HCT116 (cell line): ENCODE measurements at regions not wholly inside any gene's neighbourhood (a gene's known extent, or its start where the extent isn't known, plus 50 kb on each side); places are given as distances from the start of the nearest gene placed in this dataset.
A peak's percentile ranks its signal among the peaks of the same experiment; 100 is the strongest.

Experiments
- ATAC-seq: fragments of 200-7000 bp; cut with Tn5 transposase; 2 replicates; pipeline ENCODE4 v1.9.1; 2020; ENCODE audit warnings: mild to moderate bottlenecking, moderate library complexity
- BruUV-seq: library from RNA; stranded (reverse); fragments of 400-500 nt; replicated peaks from 2 replicates; lab custom pipeline; 2021; lab: Mats Ljungman, UMichigan
- CTCF ChIA-PET: fragments of 300-600 bp; sonication (Branson Sonifier 250); formaldehyde crosslinking; loops from one replicate; lab custom pipeline; 2021; ENCODE audit warnings: antibody characterized with exemption; lab: Charles Lee
- POLR2A ChIA-PET: fragments of 300-600, 350-600 bp; sonication (Branson Sonifier 250); formaldehyde crosslinking; loops from one replicate; lab custom pipeline; 2021; ENCODE audit warnings: antibody characterized with exemption; lab: Charles Lee
- RAD21 ChIA-PET, 2 experiments: fragments of 300-600 bp; sonication (Branson Sonifier 250); formaldehyde crosslinking; loops; one replicate each; lab custom pipeline; 2023; ENCODE audit warnings: low total read pairs in 2 of 2; ENCODE audit not compliant: uncharacterized antibody in 2 of 2, unreplicated experiment in 2 of 2, low non-redundant PET in 1 of 2; lab: Charles Lee
- DNase-seq: peaks from one replicate; pipeline ENCODE4 v3.0.0-alpha.2; 2010; ENCODE audit warnings: low read depth, low spot score
- H2AFZ ChIP-seq: fragments of 200-600 bp; shearing (Covaris generic), sonication (generic); 2 replicates; pipeline ENCODE4 v1.6.1; 2017; ENCODE audit warnings: low read depth, mixed run types, mixed read lengths, antibody characterized with exemption, low read length; ENCODE audit not compliant: poor library complexity, severe bottlenecking
- H3K27ac ChIP-seq: 2 replicates; pipeline ENCODE4 v1.5.1; 2012; ENCODE audit warnings: low read depth, low read length
- H3K27me3 ChIP-seq: fragments of 200-600 bp; sonication (generic); 2 replicates; pipeline ENCODE4 v1.6.1; 2016; ENCODE audit warnings: mixed run types, low read length, mixed read lengths; ENCODE audit not compliant: insufficient read depth
- H3K36me3 ChIP-seq, 2 experiments: fragments of 200-500 bp in 1 of 2; fragments of 200-600 bp in 1 of 2; sonication (Bioruptor generic) in 1 of 2; sonication (generic) in 1 of 2; 2 replicates each; pipeline versions ENCODE4 v1.5.1 to v1.6.1; 2014 to 2016; ENCODE audit warnings: low read length in 2 of 2, inconsistent platforms in 1 of 2, mixed read lengths in 1 of 2, mixed run types in 1 of 2; ENCODE audit not compliant: insufficient read depth in 2 of 2, control insufficient read depth in 1 of 2
- H3K4me1 ChIP-seq, 2 experiments: fragments of 200-600 bp in 1 of 2; sonication (generic) in 1 of 2; 2 replicates each; pipeline versions ENCODE4 v1.5.1 to v1.6.1; 2012 to 2017; ENCODE audit warnings: low read length in 2 of 2, inconsistent platforms in 1 of 2, mild to moderate bottlenecking in 1 of 2, mixed read lengths in 1 of 2, mixed run types in 1 of 2, moderate library complexity in 1 of 2; ENCODE audit not compliant: insufficient read depth in 2 of 2, control insufficient read depth in 1 of 2
- H3K4me2 ChIP-seq: fragments of 200-600 bp; sonication (generic); 2 replicates; pipeline ENCODE4 v1.6.1; 2017; ENCODE audit warnings: mixed run types, low read length, mixed read lengths
- H3K4me3 ChIP-seq, 2 experiments: fragments of 200-600 bp in 1 of 2; sonication (generic) in 1 of 2; replicated peaks in 1 of 2; 2 replicates each; pipeline ENCODE4 v1.5.1; 2011 to 2016; ENCODE audit warnings: low read length in 2 of 2, control low read depth in 1 of 2, low read depth in 1 of 2, mild to moderate bottlenecking in 1 of 2, mixed read lengths in 1 of 2, mixed run types in 1 of 2
- H3K79me2 ChIP-seq: fragments of 200-600 bp; sonication (generic); 2 replicates; pipeline ENCODE4 v1.6.1; 2017; ENCODE audit warnings: mild to moderate bottlenecking, mixed run types, low read length, moderate library complexity, mixed read lengths; ENCODE audit not compliant: insufficient read depth
- H3K9ac ChIP-seq: fragments of 200-600 bp; sonication (generic); 2 replicates; pipeline ENCODE4 v1.6.1; 2016; ENCODE audit warnings: low read length, mixed read lengths
- H3K9me2 ChIP-seq: fragments of 200-600 bp; sonication (generic), shearing (Covaris generic); 2 replicates; pipeline ENCODE4 v1.6.1; 2017; ENCODE audit warnings: mixed run types, mild to moderate bottlenecking, moderate library complexity; ENCODE audit not compliant: insufficient read depth
- H3K9me3 ChIP-seq, 2 experiments: fragments of 200-500 bp in 1 of 2; fragments of 200-600 bp in 1 of 2; sonication (Bioruptor generic) in 1 of 2; sonication (generic) in 1 of 2; 2 replicates each; pipeline ENCODE4 v1.6.1; 2014 to 2017; ENCODE audit warnings: low read length in 2 of 2, mixed read lengths in 2 of 2, inconsistent platforms in 1 of 2, low read depth in 1 of 2, mild to moderate bottlenecking in 1 of 2, mixed run types in 1 of 2, moderate library complexity in 1 of 2; ENCODE audit not compliant: control insufficient read depth in 1 of 2, insufficient read depth in 1 of 2
- H4K20me1 ChIP-seq: fragments of 200-600 bp; sonication (generic), shearing (Covaris generic); 2 replicates; pipeline ENCODE4 v1.6.1; 2017; ENCODE audit warnings: mixed run types, mild to moderate bottlenecking, moderate library complexity; ENCODE audit not compliant: insufficient read depth
- CBX3 ChIP-seq: IDR thresholded peaks from 2 replicates; pipeline ENCODE4 v1.6.1; 2012; ENCODE audit warnings: low read depth
- CTCF ChIP-seq, 3 experiments: fragments of 200-600 bp in 1 of 3; sonication (generic) in 1 of 3; IDR thresholded peaks in 2 of 3; conservative IDR thresholded peaks in 1 of 3; 2 replicates each; pipeline ENCODE4 v1.5.1; 2012 to 2017; ENCODE audit warnings: low read depth in 2 of 3, low read length in 2 of 3, antibody characterized with exemption in 1 of 3, borderline replicate concordance in 1 of 3, control low read depth in 1 of 3, mild to moderate bottlenecking in 1 of 3, mixed read lengths in 1 of 3, mixed run types in 1 of 3, moderate library complexity in 1 of 3; ENCODE audit not compliant: insufficient read depth in 1 of 3
- EGR1 ChIP-seq: IDR thresholded peaks from 2 replicates; pipeline ENCODE4 v1.6.1; 2012; ENCODE audit warnings: low read depth
- FOSL1 ChIP-seq: IDR thresholded peaks from 2 replicates; pipeline ENCODE4 v1.6.1; 2012; ENCODE audit warnings: low read depth
- POLR2AphosphoS5 ChIP-seq: IDR thresholded peaks from 2 replicates; pipeline ENCODE4 v1.6.1; 2011; ENCODE audit warnings: mild to moderate bottlenecking, low read depth, low read length, moderate library complexity
- SP1 ChIP-seq: IDR thresholded peaks from 2 replicates; pipeline ENCODE4 v1.6.1; 2012; ENCODE audit warnings: low read depth
- ZBTB33 ChIP-seq: IDR thresholded peaks from 2 replicates; pipeline ENCODE4 v1.6.1; 2011; ENCODE audit warnings: mild to moderate bottlenecking, low read length, moderate library complexity; ENCODE audit not compliant: insufficient replicate concordance; ENCODE audit errors: extremely low read depth
- ZNF274 ChIP-seq: fragments of 200-500 bp; sonication (Bioruptor generic); IDR thresholded peaks from 2 replicates; pipeline ENCODE4 v1.6.1; 2014; ENCODE audit warnings: mild to moderate bottlenecking, low read depth, low read length, inconsistent platforms
- intact Hi-C: fragments of 100-400 bp; cut with micrococcal nuclease; formaldehyde crosslinking; loops from 2 replicates; pipeline ENCODE4 v1.10.0; 2022

DNA sequence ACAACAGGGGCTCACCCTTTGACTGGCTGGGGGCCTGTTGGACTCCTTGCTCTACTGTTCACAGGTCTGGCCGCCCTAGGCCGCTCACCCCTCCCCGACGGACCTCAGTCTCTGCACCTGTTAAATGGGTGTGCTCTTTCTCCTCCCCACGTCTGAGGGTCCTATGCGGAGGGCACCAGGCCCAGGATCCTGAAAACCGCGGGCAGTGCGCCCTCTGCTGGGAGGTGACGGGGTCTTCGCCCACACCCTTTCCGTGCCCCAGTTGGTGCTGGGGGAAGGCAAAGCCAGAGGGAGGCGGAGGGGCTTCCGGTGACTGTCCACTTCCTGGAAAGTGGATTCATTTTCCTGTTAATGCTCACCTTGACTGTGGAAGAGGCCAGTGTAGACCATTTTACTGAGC lies 1010.9 kb downstream of the KCNJ18 start:
- intact Hi-C loops = no loop called here
- no peaks in the 10 kb centered on the region for H3K36me3 ChIP-seq
- DNase-seq = no peak
- H3K4me3 ChIP-seq = no peak overlapping the region
- no TSS peak for BruUV-seq
- H3K9me3 ChIP-seq = peaks cover 0 to 16% of the 10 kb centered on the region in 2 experiments; a peak in 2 of 4 replicates
- H3K4me1 ChIP-seq = no peaks in the 10 kb centered on the region
- H3K9ac ChIP-seq = no peak overlapping the region
- CTCF ChIA-PET = no interaction called here
- RAD21 ChIA-PET = no interaction called here
- no peaks in the 10 kb centered on the region for H3K27me3 ChIP-seq
- H4K20me1 ChIP-seq = no peaks in the 10 kb centered on the region
- no peak overlapping the region for H3K27ac ChIP-seq
- TF ChIP-seq EGR1 = no peak
- no peak for TF ChIP-seq ZBTB33
- no peak for TF ChIP-seq SP1
- no peak for TF ChIP-seq FOSL1
- peak in 1 of 3 experiments; percentile 20; a peak in 1 of 6 replicates for TF ChIP-seq CTCF (IDR thresholded peaks at IDR 0.05 in 2 of 3, conservative IDR thresholded peaks at IDR 0.05 in 1 of 3; ENCODE audit: borderline replicate concordance in 1 of 3, insufficient read depth in 1 of 3, low read depth in 2 of 3, low read length in 2 of 3)
- TF ChIP-seq ZNF274 = no peak
- TF ChIP-seq POLR2AphosphoS5 = no peak
- no peak for TF ChIP-seq CBX3
- TF ChIP-seq, all 23 proteins: peak for 1
- Histone ChIP-seq H3K9me2 (no peaks in the 10 kb centered on the region), H3K79me2 (no peaks in the 10 kb centered on the region), H2AFZ (no peak overlapping the region), H3K4me2 (no peak overlapping the region)
- POLR2A ChIA-PET = no interaction called here
- ATAC-seq = no peak
